Stimulated activated CD4-positive, alpha-beta T cell treated with anti-CD3 and anti-CD28 coated beads, Interleukin-12 subunit alpha, Interleukin-12 subunit beta, amount 100 ng/mL, for 24 hours (primary cell): ENCODE measurements at regions not wholly inside any gene's neighbourhood (a gene's known extent, or its start where the extent isn't known, plus 50 kb on each side); places are given as distances from the start of the nearest gene placed in this dataset.
A peak's percentile ranks its signal among the peaks of the same experiment; 100 is the strongest.

ENCODE experiments used
- DNase-seq, 2 experiments: peaks; one replicate each; pipeline ENCODE4 v3.0.0-alpha.2; 2020; ENCODE audit warnings: low read depth in 2 of 2

DNA sequence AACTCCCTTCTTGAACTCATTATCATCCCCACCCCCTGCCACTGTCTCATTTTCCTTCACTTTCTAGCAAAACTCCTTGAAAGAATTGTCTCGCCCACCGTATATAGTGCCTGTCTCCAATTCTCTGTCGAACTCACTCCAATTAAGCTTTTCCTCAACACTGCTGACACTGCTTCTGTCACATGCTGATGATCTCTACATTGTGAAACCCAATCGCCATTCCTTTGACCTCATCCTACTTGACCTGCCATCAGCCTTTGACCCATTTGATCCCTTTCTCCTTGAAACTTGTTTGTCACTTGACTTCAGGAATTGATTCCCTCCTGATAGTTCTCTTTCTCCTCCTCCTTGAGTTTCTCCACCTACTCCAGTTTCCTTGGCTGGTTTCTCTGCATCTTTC lies 54.8 kb downstream of the CCDC71L start:
- DNase-seq = no peak

DNA sequence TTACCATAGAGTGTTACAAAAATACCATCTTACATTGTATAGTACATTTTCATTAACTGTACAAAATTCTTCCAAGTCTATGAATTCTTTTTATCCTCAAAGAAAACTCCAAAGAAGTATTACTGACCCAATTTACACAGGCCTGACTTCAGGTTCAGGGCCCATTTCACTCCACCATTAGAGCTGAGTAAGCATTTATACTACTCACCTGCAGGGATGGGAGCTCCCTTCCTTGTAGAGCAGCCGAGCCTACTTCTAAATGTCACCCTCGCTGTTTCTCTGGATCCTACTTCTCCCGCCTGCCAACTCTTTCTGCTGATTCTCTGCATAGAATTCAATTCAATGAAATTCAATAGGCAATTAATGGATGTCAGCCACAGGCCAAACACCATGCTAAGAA lies 56.0 kb downstream of the CCDC71L start:
- DNase-seq = no peak

DNA sequence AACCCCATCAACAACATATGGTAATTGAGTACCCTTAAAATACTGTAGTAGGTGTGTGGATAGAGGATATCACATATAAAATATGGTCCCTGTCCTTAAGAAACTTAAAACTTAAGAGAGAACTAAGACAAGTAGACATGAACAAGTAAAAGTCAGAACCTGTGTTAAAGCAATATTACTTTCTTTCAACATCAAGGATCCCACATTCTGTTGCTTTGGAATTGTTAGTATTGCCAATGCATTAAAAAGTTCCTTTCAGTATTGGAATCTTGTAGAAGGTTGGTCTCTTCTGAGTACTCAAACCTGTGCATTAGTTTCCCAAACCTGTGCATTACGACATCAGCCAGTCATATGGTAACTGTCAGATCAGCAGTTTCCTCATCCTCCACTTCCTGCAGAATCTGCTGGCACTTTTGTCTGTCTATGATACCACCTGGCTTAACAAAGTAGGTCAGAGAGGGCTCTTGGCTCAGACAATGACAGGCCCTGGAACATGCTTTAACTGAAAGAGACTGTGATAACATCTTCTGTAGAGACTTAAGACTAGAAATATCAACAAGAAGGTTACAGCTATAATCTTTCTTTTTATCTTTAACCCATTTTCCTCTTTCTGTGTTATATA lies 56.5 kb downstream of the CCDC71L start:
- no peak for DNase-seq

DNA sequence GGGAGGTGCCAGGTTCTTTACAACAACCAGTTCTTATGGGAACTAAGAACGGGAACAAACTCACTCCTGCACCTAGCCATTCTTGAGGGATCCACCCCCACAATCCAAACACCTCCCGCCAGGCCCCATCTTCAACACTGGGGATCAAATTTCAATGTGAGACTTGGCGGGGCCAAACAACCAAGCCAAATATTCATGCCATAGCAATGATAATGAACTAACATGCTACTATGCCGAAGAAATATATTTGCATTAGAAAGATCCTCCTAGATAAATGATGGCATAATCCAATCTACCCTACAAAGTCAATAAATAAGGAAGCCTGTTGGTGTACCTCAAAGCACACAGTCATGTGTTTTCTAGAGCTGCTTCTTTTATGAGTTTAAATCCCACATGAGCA lies 57.6 kb downstream of the CCDC71L start:
- DNase-seq = no peak

DNA sequence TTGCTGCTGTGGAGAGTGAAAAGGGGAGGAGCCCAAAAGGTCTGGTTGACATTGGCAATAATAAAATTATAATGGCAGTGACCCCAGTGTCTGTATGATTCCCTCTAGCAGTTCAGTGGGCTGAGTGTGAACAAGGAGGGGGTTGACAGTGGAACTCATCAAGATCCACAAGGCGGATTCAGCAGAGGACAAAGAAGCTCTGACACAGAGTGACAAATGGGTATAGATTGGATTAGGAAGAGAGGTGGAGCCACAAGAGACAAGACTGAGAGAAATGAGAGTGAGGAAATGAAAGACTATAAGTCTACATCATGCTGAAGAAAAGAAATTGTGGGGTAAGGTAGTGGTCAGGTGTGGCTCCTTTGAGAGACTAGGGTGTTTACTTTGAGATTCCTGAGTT lies 58.9 kb downstream of the CCDC71L start:
- DNase-seq = no peak

DNA sequence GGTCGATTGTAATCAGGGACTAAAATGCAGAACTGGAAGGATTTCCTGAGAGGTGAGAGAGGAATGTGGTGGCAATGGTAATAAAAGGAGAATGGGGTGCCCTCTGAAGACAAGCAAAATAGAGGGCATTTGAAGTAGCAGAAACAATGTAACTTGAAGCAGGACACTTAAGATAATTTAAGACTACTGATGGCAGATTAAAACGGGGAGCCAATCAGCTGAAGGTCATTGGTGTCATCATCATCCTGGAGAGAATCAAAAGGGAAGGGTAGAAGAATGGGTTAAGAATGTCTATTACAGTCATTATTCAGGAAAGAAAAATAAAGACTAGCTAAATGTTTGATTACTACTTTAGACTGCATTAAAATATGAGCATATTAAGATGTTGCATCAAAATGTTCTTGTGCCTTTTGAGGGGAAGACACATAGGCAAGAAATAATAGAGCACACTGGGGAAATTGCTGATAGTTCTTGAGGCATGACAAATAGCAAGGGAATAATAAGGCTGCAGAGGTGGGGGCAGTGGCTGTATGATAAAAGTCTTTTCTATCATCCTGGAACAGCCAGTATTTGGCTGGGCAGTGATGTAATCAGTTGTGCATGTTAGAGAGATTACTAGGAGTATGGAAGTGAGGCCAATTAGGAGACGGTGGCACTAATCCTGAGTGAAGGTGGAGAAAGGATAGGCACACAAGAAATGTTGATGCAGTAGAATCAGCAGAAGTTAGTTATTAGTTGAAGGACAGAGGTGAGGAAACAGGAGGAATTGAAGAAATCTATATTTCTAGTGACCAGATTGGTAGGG lies 60.2 kb downstream of the CCDC71L start:
- DNase-seq = no peak

DNA sequence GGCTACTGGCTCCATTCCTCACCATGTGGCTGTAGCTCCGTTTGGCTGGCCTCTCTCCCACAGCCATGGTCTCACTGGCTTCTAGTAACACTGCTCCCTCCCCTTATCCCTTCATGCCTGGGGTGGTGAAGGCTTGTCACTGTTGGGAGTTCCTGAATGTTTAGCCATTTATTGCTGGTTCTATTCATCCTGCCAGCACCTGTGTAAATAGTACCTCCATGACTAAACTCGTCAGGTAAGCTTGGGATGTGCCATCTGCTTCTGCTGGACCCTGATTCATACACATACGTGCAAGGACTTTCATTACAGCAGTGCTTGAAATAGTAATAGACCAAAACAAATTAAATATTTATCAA lies 61.6 kb downstream of the CCDC71L start:
- no peak for DNase-seq

DNA sequence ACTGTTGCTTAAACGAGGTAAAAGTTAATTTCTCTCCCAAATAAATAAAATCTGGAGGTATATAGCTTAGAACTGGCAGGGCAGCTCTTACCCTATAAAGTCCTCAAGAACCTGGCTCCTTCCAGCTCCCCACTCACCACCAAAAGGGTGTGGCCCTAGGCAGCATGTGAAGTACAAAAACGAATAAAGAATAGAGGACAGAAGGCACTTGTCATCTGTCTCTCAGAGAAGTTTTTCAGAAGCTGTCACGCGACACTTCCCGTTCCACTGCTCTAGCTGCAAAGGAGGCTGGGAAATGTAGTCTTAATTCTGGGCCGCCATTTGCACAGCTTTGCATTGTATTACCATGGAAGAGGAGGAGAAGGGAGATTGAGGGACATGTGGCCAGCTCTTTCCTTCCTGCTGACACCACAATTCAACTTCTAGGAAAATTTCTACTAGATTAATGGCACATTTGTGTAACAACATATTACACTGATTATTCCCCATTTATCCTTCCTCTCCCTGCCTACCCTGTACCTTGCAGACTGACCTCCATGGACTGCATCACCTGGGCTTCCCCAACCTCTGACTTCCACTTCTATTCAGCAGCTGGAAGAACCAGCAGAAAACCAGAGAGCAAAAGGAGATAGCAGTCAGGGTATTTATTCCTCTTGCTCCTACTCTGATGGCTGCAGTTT lies 62.2 kb downstream of the CCDC71L start:
- DNase-seq = peak; percentile 31 to 51

DNA sequence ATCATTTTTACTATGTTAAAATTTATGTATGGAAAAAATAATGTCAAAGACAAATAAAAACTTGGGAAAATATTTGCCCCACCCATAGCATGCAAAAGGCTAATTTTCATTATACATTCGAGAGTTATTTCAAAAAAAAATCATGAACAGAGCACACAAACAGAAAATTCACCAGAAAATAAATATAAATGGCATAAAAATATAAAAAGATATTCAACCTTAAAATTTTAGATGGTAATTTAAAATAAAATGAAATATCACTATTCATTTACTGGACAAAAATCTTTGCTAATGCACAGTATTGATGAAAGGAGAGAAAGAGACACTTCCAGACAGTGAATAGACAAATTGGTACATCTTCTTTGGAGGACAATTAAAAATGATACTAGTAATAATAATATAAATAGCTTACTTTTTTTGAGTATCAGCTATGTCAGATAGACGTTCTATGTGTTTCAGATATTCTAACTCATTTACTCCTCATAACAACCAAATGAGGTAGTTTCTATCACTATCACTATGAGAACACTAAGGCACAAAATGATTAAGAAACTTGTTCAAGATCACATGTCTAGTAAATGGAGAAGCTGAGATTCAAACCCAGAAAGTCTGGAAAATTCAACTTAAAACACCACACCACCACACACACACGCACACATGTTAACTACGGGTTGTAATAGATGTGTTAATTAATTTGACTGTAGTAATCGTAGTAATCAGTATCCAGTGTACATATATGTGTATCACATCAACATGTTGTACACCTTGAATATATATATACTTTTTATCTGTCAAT lies 63.0 kb downstream of the CCDC71L start:
- no peak for DNase-seq

DNA sequence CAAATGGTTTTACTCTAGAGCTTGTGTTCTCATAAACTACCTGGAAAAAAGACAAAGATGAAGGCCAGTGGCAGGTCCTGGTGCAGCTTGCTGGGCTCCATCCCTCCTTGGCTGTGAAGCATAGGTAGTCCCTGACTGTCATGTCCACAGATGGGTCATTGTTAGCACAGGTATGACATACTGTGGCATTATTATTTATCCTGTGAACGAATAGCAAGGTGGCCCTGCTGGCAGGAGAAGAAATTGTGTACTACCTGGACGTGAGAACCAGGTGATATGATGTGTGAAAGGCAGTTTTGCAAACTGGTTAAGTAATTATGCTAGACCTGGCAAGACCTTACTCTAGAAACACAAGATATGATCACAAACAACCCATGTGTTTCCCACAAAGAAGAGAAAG lies 63.9 kb downstream of the CCDC71L start:
- no peak for DNase-seq

DNA sequence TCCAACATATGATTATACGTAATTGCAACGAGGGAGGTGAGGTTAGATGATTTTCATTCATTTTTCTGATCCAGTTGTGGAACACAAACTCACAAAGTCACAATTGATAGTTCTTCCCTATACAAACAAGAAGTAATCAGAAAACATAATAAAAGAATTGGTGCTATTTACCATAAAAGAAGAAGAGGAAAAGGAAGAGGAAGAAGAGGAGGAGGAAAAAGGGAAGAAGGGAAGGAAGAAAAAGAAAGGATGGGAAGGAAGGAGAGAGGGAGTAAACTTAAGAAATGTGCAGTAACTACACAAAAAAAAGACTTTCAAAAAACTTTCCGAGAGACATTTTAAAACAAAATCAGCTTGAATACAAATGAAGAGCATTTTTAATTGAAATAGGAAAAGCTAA lies 65.0 kb downstream of the CCDC71L start:
- DNase-seq = no peak

DNA sequence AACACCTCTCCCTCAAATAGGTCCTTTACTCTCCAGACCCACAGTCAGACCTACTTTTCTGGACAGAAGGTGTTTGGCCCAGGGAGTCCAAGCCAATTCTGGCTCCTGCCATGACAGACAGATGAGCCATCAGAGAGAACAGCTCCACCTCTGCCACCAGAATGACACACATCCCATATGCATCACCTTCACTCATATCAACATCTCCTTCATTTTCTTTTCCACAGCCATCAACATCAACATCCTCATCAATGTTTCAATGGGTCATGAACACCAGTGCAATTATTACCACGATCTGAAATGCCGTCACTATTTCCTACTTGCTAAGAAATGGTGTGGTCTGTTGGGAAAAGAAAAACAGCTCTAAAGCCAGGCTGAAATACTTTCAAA lies 67.9 kb downstream of the CCDC71L start:
- DNase-seq = no peak

DNA sequence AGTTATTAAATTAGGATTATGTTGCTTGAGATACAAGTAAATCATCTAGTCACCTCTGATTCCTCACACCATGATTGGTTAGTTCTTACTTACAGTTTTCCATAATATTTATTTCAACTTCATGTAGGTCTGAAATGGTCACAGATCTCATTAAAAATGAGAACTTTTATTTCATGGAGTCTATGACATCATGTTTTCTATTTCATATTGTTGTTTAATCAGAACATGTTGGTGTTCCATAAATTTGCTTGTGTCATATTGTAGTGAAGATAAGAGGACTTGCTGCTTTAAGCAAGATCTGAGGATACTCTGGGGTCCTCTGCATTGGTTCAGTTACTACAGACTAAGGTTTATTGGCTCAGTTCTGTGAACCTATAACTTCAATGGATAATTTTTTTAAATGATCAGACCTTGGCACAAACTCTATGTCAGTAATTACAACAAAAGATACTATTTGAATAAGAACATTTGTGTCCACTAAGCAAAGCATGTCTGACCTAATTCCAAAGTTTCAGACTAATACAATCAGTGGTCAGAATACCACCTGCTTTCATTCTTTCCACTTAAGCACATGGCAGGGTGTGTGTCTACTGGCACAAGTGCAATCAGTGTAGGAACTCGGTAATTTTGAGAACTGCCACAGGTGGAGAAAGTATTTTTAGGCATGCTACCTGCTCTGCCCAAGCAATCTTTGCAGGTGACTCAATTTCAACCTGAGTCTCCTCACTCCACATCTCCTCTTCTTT lies 68.5 kb downstream of the CCDC71L start:
- no peak for DNase-seq

DNA sequence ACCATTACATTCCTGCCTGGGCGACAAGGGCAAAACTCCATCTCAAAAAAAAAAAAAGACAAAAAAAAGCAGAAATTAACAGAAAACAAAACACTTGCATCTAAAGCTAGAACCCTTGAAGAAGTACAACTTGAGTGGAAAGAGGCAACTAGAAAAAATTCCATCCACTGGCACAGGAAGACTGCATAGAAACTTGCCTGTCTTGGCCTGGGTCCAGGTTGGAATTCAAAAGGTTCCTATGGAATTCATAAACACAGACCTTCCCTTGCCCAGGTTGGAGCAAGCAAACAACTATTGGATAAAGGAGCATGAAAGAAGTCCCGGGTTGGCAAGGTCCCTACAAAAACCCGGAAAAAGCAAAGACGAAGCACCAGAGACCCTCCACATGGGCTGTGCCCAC lies 69.8 kb downstream of the CCDC71L start:
- DNase-seq = no peak

DNA sequence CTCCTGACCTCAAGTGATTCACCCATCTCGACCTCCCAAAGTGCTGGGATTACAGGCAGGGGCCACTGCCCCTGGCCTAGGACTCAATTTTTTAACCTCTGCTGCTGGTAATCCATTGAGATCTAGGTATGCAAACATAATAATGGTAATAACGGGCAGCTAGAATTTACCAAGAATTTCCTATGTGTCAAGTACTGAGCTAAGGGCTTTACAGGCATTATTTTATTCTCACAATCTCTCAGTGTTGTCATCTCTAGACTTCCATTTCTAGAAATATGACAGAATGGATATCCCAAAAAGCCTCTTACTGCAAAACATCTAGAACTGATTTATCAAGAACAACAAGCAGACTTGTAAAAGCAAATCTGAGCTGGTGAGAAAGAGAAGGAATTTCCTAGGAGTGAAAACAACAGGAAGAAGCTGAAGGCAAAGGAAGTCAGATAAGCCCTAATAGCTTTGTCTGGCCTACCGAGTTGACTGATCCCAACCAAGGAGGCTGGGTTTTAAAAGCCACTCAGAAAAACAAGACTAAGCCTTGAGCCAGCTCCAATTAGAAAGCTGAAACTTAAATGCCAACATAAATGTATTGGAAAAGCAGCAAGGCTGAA lies 70.6 kb downstream of the CCDC71L start:
- DNase-seq = no peak

DNA sequence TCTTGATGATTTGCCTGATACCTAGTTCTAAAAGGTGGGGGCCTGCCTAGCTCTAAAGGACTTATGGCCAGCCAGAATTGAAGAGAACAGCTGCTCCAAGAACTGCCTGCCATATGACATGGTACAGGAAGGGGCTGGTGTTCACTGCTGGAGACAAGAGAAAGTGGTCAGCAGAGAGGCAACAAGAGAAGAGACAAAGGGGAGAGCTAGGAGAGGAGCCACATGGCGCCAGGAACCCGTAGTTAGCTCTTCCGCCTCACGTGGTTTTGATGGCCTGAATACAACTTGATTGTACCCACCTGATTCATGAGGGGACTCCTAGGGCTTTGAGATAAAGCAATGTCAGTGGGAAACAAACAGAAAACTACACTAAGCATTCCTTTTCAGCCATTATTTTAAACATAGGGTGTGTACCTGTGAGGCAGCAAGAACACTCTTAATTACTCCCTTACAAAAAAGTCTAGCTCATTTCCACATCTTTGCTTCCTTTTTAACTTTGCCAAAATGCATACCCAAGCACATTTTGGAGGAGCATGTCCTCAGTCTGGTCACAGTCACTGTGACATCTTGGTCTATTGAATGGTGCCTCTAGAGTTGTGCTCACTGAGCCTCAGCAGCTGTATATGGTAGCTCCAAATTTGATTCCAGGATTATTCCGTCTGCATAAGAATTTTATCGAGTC lies 71.6 kb downstream of the CCDC71L start:
- no peak for DNase-seq

DNA sequence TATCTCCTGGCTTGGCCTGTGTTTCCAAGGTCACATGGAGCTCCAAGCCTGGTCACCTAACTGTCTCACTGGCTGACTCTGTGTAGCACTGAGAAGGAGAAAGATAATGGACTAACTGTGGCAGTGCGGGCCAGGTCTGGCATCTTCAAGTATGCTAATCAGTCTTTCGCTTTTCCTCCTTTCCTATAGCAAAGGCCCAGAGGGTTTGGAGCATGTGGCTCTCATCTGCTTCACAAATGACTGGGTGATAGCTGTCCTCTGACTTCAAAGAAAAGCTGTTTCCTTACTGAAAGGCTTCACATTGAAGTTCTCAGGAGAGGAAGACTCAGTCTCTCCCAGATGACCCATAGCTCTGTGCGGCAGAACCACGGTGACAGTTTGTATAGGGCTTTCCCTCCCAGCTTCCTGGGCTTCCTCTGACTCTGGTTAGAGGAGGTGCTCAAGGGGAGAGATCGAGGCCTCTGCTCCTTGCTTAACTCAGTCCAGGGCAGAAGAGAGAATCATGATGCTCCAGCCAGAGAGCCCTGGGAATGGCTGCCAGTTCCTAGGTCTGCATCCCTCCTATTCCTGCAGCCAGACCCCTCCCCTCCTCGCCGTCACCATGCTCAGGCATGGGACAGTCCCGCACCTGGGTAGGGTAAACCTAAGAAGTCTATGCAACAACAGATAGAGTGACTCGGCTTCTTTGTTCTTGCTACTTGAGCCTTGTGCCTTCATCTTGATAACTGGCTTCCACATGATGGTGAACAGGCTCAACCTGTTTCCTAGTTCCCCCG lies 72.3 kb downstream of the CCDC71L start:
- DNase-seq = no peak

DNA sequence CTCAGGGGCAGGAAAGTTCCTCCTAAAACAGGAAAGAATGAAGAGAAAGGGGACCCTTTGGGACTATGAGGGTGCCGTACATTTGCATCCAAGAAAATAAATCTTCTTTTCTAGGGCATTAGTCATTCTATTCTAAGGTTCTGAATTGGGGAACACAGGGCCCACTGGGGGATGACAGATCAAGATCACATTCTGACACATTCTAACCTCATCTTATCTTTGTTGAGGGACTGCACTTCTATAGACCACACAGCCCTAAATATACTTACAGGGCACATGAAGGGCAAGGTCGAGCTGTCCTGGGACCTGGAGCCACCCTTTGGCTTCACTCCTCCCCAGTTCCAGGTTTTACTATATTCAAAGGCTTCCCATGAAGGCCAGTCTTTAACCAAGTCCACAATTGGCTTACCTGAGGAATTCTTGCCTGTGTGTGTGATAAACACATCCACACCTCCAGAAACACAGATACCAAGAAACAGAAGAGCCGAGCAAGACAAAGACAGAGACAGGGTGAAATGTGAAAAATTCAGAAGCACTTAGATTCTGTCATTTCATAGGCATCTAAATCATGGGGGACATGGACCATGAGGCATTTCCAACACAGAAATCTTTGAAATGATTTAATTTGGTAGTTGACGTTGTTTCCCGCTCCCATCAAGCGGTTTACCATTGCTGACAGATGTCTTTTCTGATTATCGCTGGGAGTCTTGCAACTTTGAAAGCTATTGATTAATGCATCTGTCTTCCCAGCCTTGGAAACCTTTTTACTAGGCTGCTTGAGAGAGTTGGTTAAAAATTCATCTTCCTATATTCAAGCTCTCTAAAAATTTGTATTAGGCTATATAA lies 75.8 kb downstream of the CCDC71L start:
- no peak for DNase-seq
